Trophoblast cell (in vitro differentiated cells and primary cell): ENCODE measurements at regions not wholly inside any gene's neighbourhood (a gene's known extent, or its start where the extent isn't known, plus 50 kb on each side); places are given as distances from the start of the nearest gene placed in this dataset.
"Not testable (repeated sequence)": the region's sequence is repeated elsewhere in the genome, so short reads cannot be mapped to it uniquely, and the experiment has no call there.

Experiments
- DNase-seq, 2 donors: peaks; one replicate each; pipeline ENCODE4 v3.0.0-alpha.2; 2016
- H2AFZ ChIP-seq: 2 replicates; pipeline ENCODE4 v1.6.1; 2013; ENCODE audit warnings: low read length, moderate library complexity, mild to moderate bottlenecking; ENCODE audit not compliant: insufficient read depth, poor library complexity
- H2AK5ac ChIP-seq: 2 replicates; pipeline ENCODE4 v1.6.1; 2013; ENCODE audit warnings: mild to moderate bottlenecking, low read length
- H2BK120ac ChIP-seq: 2 replicates; pipeline ENCODE4 v1.6.1; 2013; ENCODE audit warnings: low read length, mild to moderate bottlenecking, moderate library complexity; ENCODE audit not compliant: insufficient read depth, poor library complexity
- H2BK12ac ChIP-seq: 2 replicates; pipeline ENCODE4 v1.6.1; 2013; ENCODE audit warnings: mild to moderate bottlenecking, low read length, moderate library complexity
- H2BK5ac ChIP-seq: 2 replicates; pipeline ENCODE4 v1.6.1; 2013; ENCODE audit warnings: low read length, low read depth, moderate library complexity, mild to moderate bottlenecking; ENCODE audit not compliant: poor library complexity
- H3K14ac ChIP-seq: 2 replicates; pipeline ENCODE4 v1.6.1; 2013; ENCODE audit warnings: mild to moderate bottlenecking, low read length
- H3K18ac ChIP-seq: 2 replicates; pipeline ENCODE4 v1.6.1; 2013; ENCODE audit warnings: mild to moderate bottlenecking, low read length
- H3K23ac ChIP-seq: 2 replicates; pipeline ENCODE4 v1.6.1; 2013; ENCODE audit warnings: low read length
- H3K27ac ChIP-seq: 2 replicates; pipeline ENCODE4 v1.5.1; 2013; ENCODE audit warnings: low read depth, mild to moderate bottlenecking, inconsistent platforms, low read length, moderate library complexity
- H3K27me3 ChIP-seq: 2 replicates; pipeline ENCODE4 v1.6.1; 2013; ENCODE audit warnings: inconsistent platforms, mild to moderate bottlenecking, low read length, moderate library complexity; ENCODE audit not compliant: insufficient read depth
- H3K36me3 ChIP-seq, 2 experiments: 1 replicate in 1 of 2; 2 replicates in 1 of 2; pipeline ENCODE4 v1.6.1; 2013; ENCODE audit warnings: low read length in 2 of 2, mild to moderate bottlenecking in 2 of 2, moderate library complexity in 1 of 2; ENCODE audit not compliant: insufficient read depth in 2 of 2, control insufficient read depth in 1 of 2
- H3K4ac ChIP-seq: 2 replicates; pipeline ENCODE4 v1.6.1; 2013; ENCODE audit warnings: low read depth, mild to moderate bottlenecking, low read length, moderate library complexity
- H3K4me1 ChIP-seq, 2 experiments: 1 replicate in 1 of 2; 2 replicates in 1 of 2; pipeline ENCODE4 v1.6.1; 2013; ENCODE audit warnings: low read length in 2 of 2, mild to moderate bottlenecking in 2 of 2, moderate library complexity in 1 of 2; ENCODE audit not compliant: insufficient read depth in 2 of 2, control insufficient read depth in 1 of 2
- H3K4me2 ChIP-seq: 2 replicates; pipeline ENCODE4 v1.6.1; 2013; ENCODE audit warnings: inconsistent platforms, mild to moderate bottlenecking, low read length, moderate library complexity
- H3K4me3 ChIP-seq: 2 replicates; pipeline ENCODE4 v1.5.1; 2013; ENCODE audit warnings: mild to moderate bottlenecking, low read depth, low read length, inconsistent platforms
- H3K79me1 ChIP-seq: one replicate; pipeline ENCODE4 v1.6.1; 2013; ENCODE audit warnings: low read length
- H3K79me2 ChIP-seq: 2 replicates; pipeline ENCODE4 v1.6.1; 2013; ENCODE audit warnings: low read length, mild to moderate bottlenecking; ENCODE audit not compliant: control insufficient read depth, insufficient read depth, poor library complexity
- H3K9ac ChIP-seq: 2 replicates; pipeline ENCODE4 v1.6.1; 2013; ENCODE audit warnings: mild to moderate bottlenecking, low read length
- H3K9me3 ChIP-seq: 2 replicates; pipeline ENCODE4 v1.6.1; 2013; ENCODE audit warnings: low read depth, mild to moderate bottlenecking, control low read depth, inconsistent platforms, low read length; ENCODE audit not compliant: insufficient read depth
- H4K12ac ChIP-seq: 2 replicates; pipeline ENCODE4 v1.6.1; 2013; ENCODE audit warnings: low read depth, mild to moderate bottlenecking, low read length, moderate library complexity
- H4K8ac ChIP-seq: 2 replicates; pipeline ENCODE4 v1.6.1; 2013; ENCODE audit warnings: low read depth, mild to moderate bottlenecking, low read length, moderate library complexity
- H4K91ac ChIP-seq: one replicate; pipeline ENCODE4 v1.6.1; 2013; ENCODE audit warnings: low read depth, mild to moderate bottlenecking, low read length, moderate library complexity
- WGBS: extraction: QIAGEN DNeasy Blood & Tissue Kit; methylation state at CpG from one replicate; pipeline ENCODE4 v1.1.7; 2013; ENCODE audit warnings: missing lambda C conversion rate; ENCODE audit not compliant: insufficient read length, insufficient coverage; ENCODE audit errors: extremely low coverage; 5-methylcytosine and 5-hydroxymethylcytosine counted together

- H2BK120ac ChIP-seq, H3K4me3 ChIP-seq, H4K12ac ChIP-seq, H4K91ac ChIP-seq, H3K9ac ChIP-seq, H3K27me3 ChIP-seq, H3K27ac ChIP-seq, H2BK5ac ChIP-seq, H3K36me3 ChIP-seq, H3K23ac ChIP-seq, H2AFZ ChIP-seq, H4K8ac ChIP-seq, H2BK12ac ChIP-seq, H3K4me2 ChIP-seq, H2AK5ac ChIP-seq, H3K9me3 ChIP-seq, H3K4ac ChIP-seq, H3K14ac ChIP-seq, H3K79me2 ChIP-seq, DNase-seq, H3K18ac ChIP-seq, H3K79me1 ChIP-seq: not testable (repeated sequence)
- peaks cover 11 to 16% of the 10 kb centered on the region in 2 experiments for H3K4me1 ChIP-seq
- no CpG with 5 or more reads among the region's 4 CpGs for WGBS
Measured at GRCh38 chr17:6373599-6373998, 61.3 kb downstream of the AIPL1 start.

GRCh38 chr17:6366221-6366666 is 68.7 kb downstream of the AIPL1 start:
- H2BK12ac ChIP-seq = no peak overlapping the region
- H3K36me3 ChIP-seq = no peaks in the 10 kb centered on the region
- H2AFZ ChIP-seq = no peak overlapping the region
- H3K9me3 ChIP-seq = no peaks in the 10 kb centered on the region
- no peak overlapping the region for H3K9ac ChIP-seq
- H3K4me1 ChIP-seq = no peaks in the 10 kb centered on the region
- H4K8ac ChIP-seq = no peak overlapping the region
- no peak overlapping the region for H3K27ac ChIP-seq
- H3K4me3 ChIP-seq = no peak overlapping the region
- no peak overlapping the region for H4K12ac ChIP-seq
- no peak overlapping the region for H3K14ac ChIP-seq
- no peak overlapping the region for H2BK120ac ChIP-seq
- no peak overlapping the region for H2AK5ac ChIP-seq
- H3K27me3 ChIP-seq = no peaks in the 10 kb centered on the region
- no peak for DNase-seq
- H3K79me2 ChIP-seq = no peaks in the 10 kb centered on the region
- no peak overlapping the region for H3K4ac ChIP-seq
- no peak overlapping the region for H2BK5ac ChIP-seq
- WGBS = no CpG with 5 or more reads among the region's 2 CpGs
- H3K18ac ChIP-seq = no peak overlapping the region
- H4K91ac ChIP-seq = no peak overlapping the region
- H3K79me1 ChIP-seq = no peaks in the 10 kb centered on the region
- no peak overlapping the region for H3K4me2 ChIP-seq
- no peak overlapping the region for H3K23ac ChIP-seq

GRCh38 chr17:6365200-6365943 is 69.5 kb downstream of the AIPL1 start:
- no peak overlapping the region for H2AFZ ChIP-seq
- no peak overlapping the region for H3K14ac ChIP-seq
- no peak overlapping the region for H3K9ac ChIP-seq
- H2BK12ac ChIP-seq = no peak overlapping the region
- H2AK5ac ChIP-seq = no peak overlapping the region
- no peak overlapping the region for H3K23ac ChIP-seq
- no peaks in the 10 kb centered on the region for H3K79me1 ChIP-seq
- H3K36me3 ChIP-seq = no peaks in the 10 kb centered on the region
- H2BK5ac ChIP-seq = no peak overlapping the region
- no CpG with 5 or more reads among the region's 13 CpGs for WGBS
- H3K4me2 ChIP-seq = no peak overlapping the region
- H2BK120ac ChIP-seq = no peak overlapping the region
- no peak overlapping the region for H4K8ac ChIP-seq
- no peak overlapping the region for H3K4ac ChIP-seq
- no peak overlapping the region for H3K27ac ChIP-seq
- H4K91ac ChIP-seq = no peak overlapping the region
- no peaks in the 10 kb centered on the region for H3K9me3 ChIP-seq
- H3K4me1 ChIP-seq = no peaks in the 10 kb centered on the region
- H3K27me3 ChIP-seq = no peaks in the 10 kb centered on the region
- no peak overlapping the region for H3K18ac ChIP-seq
- H4K12ac ChIP-seq = no peak overlapping the region
- no peak for DNase-seq
- H3K79me2 ChIP-seq = no peaks in the 10 kb centered on the region
- H3K4me3 ChIP-seq = no peak overlapping the region

- Histone ChIP-seq H3K4me3 (no peak overlapping the region), H3K4ac (no peak overlapping the region), H3K18ac (no peak overlapping the region), H2BK120ac (no peak overlapping the region), H2BK5ac (no peak overlapping the region), H3K36me3 (no peaks in the 10 kb centered on the region), H3K23ac (no peak overlapping the region), H3K9me3 (no peaks in the 10 kb centered on the region), H3K79me1 (no peaks in the 10 kb centered on the region), H3K79me2 (no peaks in the 10 kb centered on the region), H3K9ac (no peak overlapping the region), H2AK5ac (no peak overlapping the region), H3K27me3 (no peaks in the 10 kb centered on the region), H4K8ac (no peak overlapping the region), H3K4me2 (no peak overlapping the region), H4K91ac (no peak overlapping the region), H2AFZ (no peak overlapping the region), H4K12ac (no peak overlapping the region), H3K27ac (no peak overlapping the region), H2BK12ac (no peak overlapping the region), H3K4me1 (peaks cover 0 to 4% of the 10 kb centered on the region in 2 experiments), H3K14ac (no peak overlapping the region)
- no CpG with 5 or more reads among the region's 5 CpGs for WGBS
- no peak for DNase-seq
Measured at GRCh38 chr17:6361733-6362132, 73.2 kb downstream of the AIPL1 start.
